ENCODE measurements at regions not wholly inside any gene's neighbourhood (a gene's known extent, or its start where the extent isn't known, plus 50 kb on each side); places are given as distances from the start of the nearest gene placed in this dataset.

GRCh38 chr4:17155486-17155885 lies 257.0 kb upstream of the LDB2 start:
- no peak for DNase-seq
- in situ Hi-C loops (cut with HindIII; ENCODE audit: low pct_ligation_motif_present, low pct_unique_long_range_greater_than_20kb, low sequenced_read_pairs), result no loop called here

GRCh38 chr4:17153572-17153971 lies 255.1 kb upstream of the LDB2 start:
- in situ Hi-C loops (cut with HindIII; ENCODE audit: low pct_ligation_motif_present, low pct_unique_long_range_greater_than_20kb, low sequenced_read_pairs), result no loop called here
- no peak for DNase-seq

- no peak for DNase-seq
- in situ Hi-C loops (cut with HindIII; ENCODE audit: low pct_ligation_motif_present, low pct_unique_long_range_greater_than_20kb, low sequenced_read_pairs), result no loop called here
Measured at GRCh38 chr4:17152941-17153540, 254.6 kb upstream of the LDB2 start.

- no peak for DNase-seq
Measured at GRCh38 chr4:17142232-17142711, 243.8 kb upstream of the LDB2 start.

GRCh38 chr4:17138847-17139246 lies 240.4 kb upstream of the LDB2 start:
- in situ Hi-C loops (cut with HindIII; ENCODE audit: low pct_ligation_motif_present, low pct_unique_long_range_greater_than_20kb, low sequenced_read_pairs), result no loop called here
- DNase-seq, result no peak

More at GRCh38 chr4:17142232-17142711, 243.8 kb upstream of the LDB2 start:
- in situ Hi-C loops (cut with HindIII; ENCODE audit: low pct_ligation_motif_present, low pct_unique_long_range_greater_than_20kb, low sequenced_read_pairs), result no loop called here

- no peak for DNase-seq
- in situ Hi-C loops (cut with HindIII; ENCODE audit: low pct_ligation_motif_present, low pct_unique_long_range_greater_than_20kb, low sequenced_read_pairs), result no loop called here
Measured at GRCh38 chr4:17134565-17134964, 236.1 kb upstream of the LDB2 start.

- no peak for DNase-seq
- in situ Hi-C loops (cut with HindIII; ENCODE audit: low pct_ligation_motif_present, low pct_unique_long_range_greater_than_20kb, low sequenced_read_pairs), result no loop called here
Measured at GRCh38 chr4:17134100-17134499, 235.7 kb upstream of the LDB2 start.

- DNase-seq, result no peak
- in situ Hi-C loops (cut with HindIII; ENCODE audit: low pct_ligation_motif_present, low pct_unique_long_range_greater_than_20kb, low sequenced_read_pairs), result no loop called here
Measured at GRCh38 chr4:17132226-17132625, 233.8 kb upstream of the LDB2 start.

GRCh38 chr4:17128268-17128667 lies 229.8 kb upstream of the LDB2 start:
- no peak for DNase-seq
- in situ Hi-C loops (cut with HindIII; ENCODE audit: low pct_ligation_motif_present, low pct_unique_long_range_greater_than_20kb, low sequenced_read_pairs), result no loop called here

GRCh38 chr4:17126321-17126966 lies 228.0 kb upstream of the LDB2 start:
- DNase-seq, result no peak

GRCh38 chr4:17124767-17125166 lies 226.3 kb upstream of the LDB2 start:
- in situ Hi-C loops (cut with HindIII; ENCODE audit: low pct_ligation_motif_present, low pct_unique_long_range_greater_than_20kb, low sequenced_read_pairs), result no loop called here
- DNase-seq, result no peak

More at GRCh38 chr4:17126321-17126966, 228.0 kb upstream of the LDB2 start:
- in situ Hi-C loops (cut with HindIII; ENCODE audit: low pct_ligation_motif_present, low pct_unique_long_range_greater_than_20kb, low sequenced_read_pairs), result no loop called here

GRCh38 chr4:17120761-17121160 lies 222.3 kb upstream of the LDB2 start:
- in situ Hi-C loops (cut with HindIII; ENCODE audit: low pct_ligation_motif_present, low pct_unique_long_range_greater_than_20kb, low sequenced_read_pairs), result no loop called here

GRCh38 chr4:17117746-17118145 lies 219.3 kb upstream of the LDB2 start:
- in situ Hi-C loops (cut with HindIII; ENCODE audit: low pct_ligation_motif_present, low pct_unique_long_range_greater_than_20kb, low sequenced_read_pairs), result no loop called here
- DNase-seq, result no peak

More at GRCh38 chr4:17120761-17121160, 222.3 kb upstream of the LDB2 start:
- DNase-seq, result no peak

GRCh38 chr4:17115583-17115982 lies 217.1 kb upstream of the LDB2 start:
- in situ Hi-C loops (cut with HindIII; ENCODE audit: low pct_ligation_motif_present, low pct_unique_long_range_greater_than_20kb, low sequenced_read_pairs), result no loop called here
- no peak for DNase-seq

- in situ Hi-C loops (cut with HindIII; ENCODE audit: low pct_ligation_motif_present, low pct_unique_long_range_greater_than_20kb, low sequenced_read_pairs), result no loop called here
- DNase-seq, result peak; percentile 29
Measured at GRCh38 chr4:17112292-17112659, 213.8 kb upstream of the LDB2 start.

GRCh38 chr4:17109126-17109525 lies 210.7 kb upstream of the LDB2 start:
- DNase-seq, result no peak
- in situ Hi-C loops (cut with HindIII; ENCODE audit: low pct_ligation_motif_present, low pct_unique_long_range_greater_than_20kb, low sequenced_read_pairs), result no loop called here

- in situ Hi-C loops (cut with HindIII; ENCODE audit: low pct_ligation_motif_present, low pct_unique_long_range_greater_than_20kb, low sequenced_read_pairs), result no loop called here
- no peak for DNase-seq
Measured at GRCh38 chr4:17103231-17103630, 204.8 kb upstream of the LDB2 start.

- in situ Hi-C loops (cut with HindIII; ENCODE audit: low pct_ligation_motif_present, low pct_unique_long_range_greater_than_20kb, low sequenced_read_pairs), result no loop called here
- no peak for DNase-seq
Measured at GRCh38 chr4:17098996-17099395, 200.6 kb upstream of the LDB2 start.

- in situ Hi-C loops (cut with HindIII; ENCODE audit: low pct_ligation_motif_present, low pct_unique_long_range_greater_than_20kb, low sequenced_read_pairs), result no loop called here
Measured at GRCh38 chr4:17098401-17098800, 200.0 kb upstream of the LDB2 start.

GRCh38 chr4:17097362-17097761 lies 198.9 kb upstream of the LDB2 start:
- no peak for DNase-seq
- in situ Hi-C loops (cut with HindIII; ENCODE audit: low pct_ligation_motif_present, low pct_unique_long_range_greater_than_20kb, low sequenced_read_pairs), result no loop called here

More at GRCh38 chr4:17098401-17098800, 200.0 kb upstream of the LDB2 start:
- DNase-seq, result no peak
